A549 (cell line): ENCODE measurements at regions not wholly inside any gene's neighbourhood (a gene's known extent, or its start where the extent isn't known, plus 50 kb on each side); places are given as distances from the start of the nearest gene placed in this dataset.

Experiments
- CTCF ChIP-seq: fragments of >200 bp; sonication (Bioruptor Twin); formaldehyde crosslinking; IDR thresholded peaks from 3 replicates; pipeline ENCODE4 v1.5.1; 2016
- POLR2A ChIP-seq: IDR thresholded peaks from 2 replicates; pipeline ENCODE4 v1.6.1; 2012; ENCODE audit warnings: mild to moderate bottlenecking, low read length
- TP53 ChIP-seq: fragments of 250-450 bp; sonication (Bioruptor Pico); IDR thresholded peaks from 2 replicates; pipeline ENCODE4 v1.5.0; 2021; ENCODE audit warnings: mild to moderate bottlenecking, moderate library complexity

GRCh38 chr13:61146158-61146557, 269.5 kb downstream of the PCDH20 start:
- TF ChIP-seq TP53 (CRISPR knock-in tag) (no peak), CTCF (no peak), POLR2A (no peak)
